ENCODE measurements at regions not wholly inside any gene's neighbourhood (a gene's known extent, or its start where the extent isn't known, plus 50 kb on each side); places are given as distances from the start of the nearest gene placed in this dataset.

DNA sequence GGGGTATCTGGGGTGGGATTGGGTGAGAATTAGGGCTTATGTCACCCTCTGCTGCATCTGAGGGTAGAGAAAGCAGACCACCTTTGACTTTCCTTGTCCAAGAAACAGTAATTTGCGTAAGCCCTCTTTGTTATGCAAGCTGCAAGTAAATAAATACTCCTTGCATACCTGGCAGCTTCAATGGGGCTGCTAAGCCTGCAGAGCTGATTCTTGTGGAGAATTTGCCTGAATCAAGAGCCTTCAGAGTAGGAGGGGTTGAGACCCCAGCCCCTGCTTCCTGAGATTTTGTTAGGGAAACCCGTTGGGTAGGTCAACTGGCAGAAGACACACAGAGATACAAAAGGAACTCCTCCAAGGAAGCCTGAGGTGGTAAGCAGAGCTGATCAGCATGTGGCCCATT lies 515.1 kb downstream of the DMAC1 start:
- POLR2A ChIA-PET: no interaction called here
- no peak overlapping the region for H3K27ac ChIP-seq (ENCODE audit: extremely low read depth, low read depth, low read length)
- H3K36me3 ChIP-seq (ENCODE audit: control insufficient read depth in 2 of 2, insufficient read depth in 1 of 2, low read length in 2 of 2): no peaks in the 10 kb centered on the region
- no peaks in the 10 kb centered on the region for H3K9me3 ChIP-seq (ENCODE audit: control insufficient read depth, insufficient read depth, low read depth, low read length)
- no peaks in the 10 kb centered on the region for H3K4me1 ChIP-seq (ENCODE audit: control insufficient read depth, insufficient read depth, low read length)
- H3K4me3 ChIP-seq (ENCODE audit: low read depth, low read length): no peak overlapping the region
- CTCF ChIA-PET: interaction anchor here (1.1 kb wide), 1 partner anchor 232 kb away, joined by 3 read pairs; no protein-coding TSS in a partner anchor
- no peak for TF ChIP-seq SCRT2 (tag by site-specific recombination; IDR thresholded peaks at IDR 0.05)
- TF ChIP-seq, protein P1, sequence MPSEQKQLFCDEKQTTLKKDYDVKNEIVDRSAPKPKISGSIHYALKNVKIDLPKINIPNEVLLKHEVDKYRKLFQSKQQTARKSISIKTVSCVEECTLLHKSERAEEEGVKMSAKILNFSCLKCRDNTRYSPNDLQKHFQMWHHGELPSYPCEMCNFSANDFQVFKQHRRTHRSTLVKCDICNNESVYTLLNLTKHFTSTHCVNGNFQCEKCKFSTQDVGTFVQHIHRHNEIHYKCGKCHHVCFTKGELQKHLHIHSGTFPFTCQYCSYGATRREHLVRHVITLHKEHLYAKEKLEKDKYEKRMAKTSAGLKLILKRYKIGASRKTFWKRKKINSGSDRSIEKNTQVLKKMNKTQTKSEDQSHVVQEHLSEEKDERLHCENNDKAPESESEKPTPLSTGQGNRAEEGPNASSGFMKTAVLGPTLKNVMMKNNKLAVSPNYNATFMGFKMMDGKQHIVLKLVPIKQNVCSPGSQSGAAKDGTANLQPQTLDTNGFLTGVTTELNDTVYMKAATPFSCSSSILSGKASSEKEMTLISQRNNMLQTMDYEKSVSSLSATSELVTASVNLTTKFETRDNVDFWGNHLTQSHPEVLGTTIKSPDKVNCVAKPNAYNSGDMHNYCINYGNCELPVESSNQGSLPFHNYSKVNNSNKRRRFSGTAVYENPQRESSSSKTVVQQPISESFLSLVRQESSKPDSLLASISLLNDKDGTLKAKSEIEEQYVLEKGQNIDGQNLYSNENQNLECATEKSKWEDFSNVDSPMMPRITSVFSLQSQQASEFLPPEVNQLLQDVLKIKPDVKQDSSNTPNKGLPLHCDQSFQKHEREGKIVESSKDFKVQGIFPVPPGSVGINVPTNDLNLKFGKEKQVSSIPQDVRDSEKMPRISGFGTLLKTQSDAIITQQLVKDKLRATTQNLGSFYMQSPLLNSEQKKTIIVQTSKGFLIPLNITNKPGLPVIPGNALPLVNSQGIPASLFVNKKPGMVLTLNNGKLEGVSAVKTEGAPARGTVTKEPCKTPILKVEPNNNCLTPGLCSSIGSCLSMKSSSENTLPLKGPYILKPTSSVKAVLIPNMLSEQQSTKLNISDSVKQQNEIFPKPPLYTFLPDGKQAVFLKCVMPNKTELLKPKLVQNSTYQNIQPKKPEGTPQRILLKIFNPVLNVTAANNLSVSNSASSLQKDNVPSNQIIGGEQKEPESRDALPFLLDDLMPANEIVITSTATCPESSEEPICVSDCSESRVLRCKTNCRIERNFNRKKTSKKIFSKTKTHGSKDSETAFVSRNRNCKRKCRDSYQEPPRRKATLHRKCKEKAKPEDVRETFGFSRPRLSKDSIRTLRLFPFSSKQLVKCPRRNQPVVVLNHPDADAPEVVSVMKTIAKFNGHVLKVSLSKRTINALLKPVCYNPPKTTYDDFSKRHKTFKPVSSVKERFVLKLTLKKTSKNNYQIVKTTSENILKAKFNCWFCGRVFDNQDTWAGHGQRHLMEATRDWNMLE (tag by site-specific recombination; conservative IDR thresholded peaks at IDR 0.05; ENCODE audit: low read depth): no peak
- TF ChIP-seq ZNF404 (tag by site-specific recombination; IDR thresholded peaks at IDR 0.05): no peak
- TF ChIP-seq ZNF561 (tag by site-specific recombination; IDR thresholded peaks at IDR 0.05; ENCODE audit: borderline replicate concordance): no peak
- TF ChIP-seq ZNF174 (tag by site-specific recombination; IDR thresholded peaks at IDR 0.05): no peak
- no peak for TF ChIP-seq ZNF521 (tag by site-specific recombination; IDR thresholded peaks at IDR 0.05)
- TF ChIP-seq ZNF157 (tag by site-specific recombination; IDR thresholded peaks at IDR 0.05): no peak

DNA sequence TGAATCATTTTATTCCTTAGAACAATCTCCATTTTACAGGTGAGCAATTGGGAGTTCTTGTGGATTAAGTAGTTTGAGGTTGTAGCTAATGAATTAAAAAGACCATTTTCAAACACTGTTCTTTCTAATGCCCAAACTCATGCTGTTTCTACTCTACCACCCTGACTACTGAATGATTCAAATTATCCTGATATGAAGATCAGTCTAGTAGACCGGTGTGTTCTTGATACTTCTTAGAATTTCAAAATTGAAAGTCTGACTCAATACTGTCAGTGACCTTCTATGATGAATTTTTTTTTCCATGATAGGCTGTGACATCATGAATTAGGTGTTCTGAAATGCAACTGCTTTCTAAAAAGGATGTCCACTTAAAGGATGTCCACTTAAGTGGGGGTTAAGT lies 515.5 kb downstream of the DMAC1 start:
- CTCF ChIA-PET: interaction anchor here (1.1 kb wide), 1 partner anchor 231 kb away, joined by 3 read pairs; no protein-coding TSS in a partner anchor

More for the DNA sequence above, 515.5 kb downstream of the DMAC1 start:
- H3K9me3 ChIP-seq (ENCODE audit: control insufficient read depth, insufficient read depth, low read depth, low read length): no peaks in the 10 kb centered on the region
- H3K4me3 ChIP-seq (ENCODE audit: low read depth, low read length): no peak overlapping the region
- TF ChIP-seq ZNF529 (tag by site-specific recombination; IDR thresholded peaks at IDR 0.05; ENCODE audit: insufficient replicate concordance) (no peak), ZNF175 (tag by site-specific recombination; IDR thresholded peaks at IDR 0.05) (no peak), GLIS2 (tag by site-specific recombination; IDR thresholded peaks at IDR 0.05) (no peak), SP7 (tag by site-specific recombination; IDR thresholded peaks at IDR 0.05) (no peak), KLF9 (tag by site-specific recombination; IDR thresholded peaks at IDR 0.05; ENCODE audit: low read depth) (no peak), ZSCAN30 (tag by site-specific recombination; IDR thresholded peaks at IDR 0.05) (no peak), ZNF138 (tag by site-specific recombination; IDR thresholded peaks at IDR 0.05; ENCODE audit: borderline replicate concordance) (no peak), YY1 (tag by site-specific recombination; IDR thresholded peaks at IDR 0.05) (no peak), BCL11B (tag by site-specific recombination; IDR thresholded peaks at IDR 0.05; ENCODE audit: low read depth) (no peak), ZNF16 (tag by site-specific recombination; IDR thresholded peaks at IDR 0.05; ENCODE audit: low read depth) (no peak), ZNF830 (tag by site-specific recombination; IDR thresholded peaks at IDR 0.05; ENCODE audit: low read depth) (no peak)
- TF ChIP-seq, protein P2, sequence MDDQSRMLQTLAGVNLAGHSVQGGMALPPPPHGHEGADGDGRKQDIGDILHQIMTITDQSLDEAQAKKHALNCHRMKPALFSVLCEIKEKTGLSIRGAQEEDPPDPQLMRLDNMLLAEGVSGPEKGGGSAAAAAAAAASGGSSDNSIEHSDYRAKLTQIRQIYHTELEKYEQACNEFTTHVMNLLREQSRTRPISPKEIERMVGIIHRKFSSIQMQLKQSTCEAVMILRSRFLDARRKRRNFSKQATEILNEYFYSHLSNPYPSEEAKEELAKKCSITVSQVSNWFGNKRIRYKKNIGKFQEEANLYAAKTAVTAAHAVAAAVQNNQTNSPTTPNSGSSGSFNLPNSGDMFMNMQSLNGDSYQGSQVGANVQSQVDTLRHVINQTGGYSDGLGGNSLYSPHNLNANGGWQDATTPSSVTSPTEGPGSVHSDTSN (CRISPR knock-in tag; IDR thresholded peaks at IDR 0.05): no peak
- TF ChIP-seq, protein P3, sequence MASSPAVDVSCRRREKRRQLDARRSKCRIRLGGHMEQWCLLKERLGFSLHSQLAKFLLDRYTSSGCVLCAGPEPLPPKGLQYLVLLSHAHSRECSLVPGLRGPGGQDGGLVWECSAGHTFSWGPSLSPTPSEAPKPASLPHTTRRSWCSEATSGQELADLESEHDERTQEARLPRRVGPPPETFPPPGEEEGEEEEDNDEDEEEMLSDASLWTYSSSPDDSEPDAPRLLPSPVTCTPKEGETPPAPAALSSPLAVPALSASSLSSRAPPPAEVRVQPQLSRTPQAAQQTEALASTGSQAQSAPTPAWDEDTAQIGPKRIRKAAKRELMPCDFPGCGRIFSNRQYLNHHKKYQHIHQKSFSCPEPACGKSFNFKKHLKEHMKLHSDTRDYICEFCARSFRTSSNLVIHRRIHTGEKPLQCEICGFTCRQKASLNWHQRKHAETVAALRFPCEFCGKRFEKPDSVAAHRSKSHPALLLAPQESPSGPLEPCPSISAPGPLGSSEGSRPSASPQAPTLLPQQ (tag by site-specific recombination; IDR thresholded peaks at IDR 0.05): no peak
- TF ChIP-seq, protein P4, sequence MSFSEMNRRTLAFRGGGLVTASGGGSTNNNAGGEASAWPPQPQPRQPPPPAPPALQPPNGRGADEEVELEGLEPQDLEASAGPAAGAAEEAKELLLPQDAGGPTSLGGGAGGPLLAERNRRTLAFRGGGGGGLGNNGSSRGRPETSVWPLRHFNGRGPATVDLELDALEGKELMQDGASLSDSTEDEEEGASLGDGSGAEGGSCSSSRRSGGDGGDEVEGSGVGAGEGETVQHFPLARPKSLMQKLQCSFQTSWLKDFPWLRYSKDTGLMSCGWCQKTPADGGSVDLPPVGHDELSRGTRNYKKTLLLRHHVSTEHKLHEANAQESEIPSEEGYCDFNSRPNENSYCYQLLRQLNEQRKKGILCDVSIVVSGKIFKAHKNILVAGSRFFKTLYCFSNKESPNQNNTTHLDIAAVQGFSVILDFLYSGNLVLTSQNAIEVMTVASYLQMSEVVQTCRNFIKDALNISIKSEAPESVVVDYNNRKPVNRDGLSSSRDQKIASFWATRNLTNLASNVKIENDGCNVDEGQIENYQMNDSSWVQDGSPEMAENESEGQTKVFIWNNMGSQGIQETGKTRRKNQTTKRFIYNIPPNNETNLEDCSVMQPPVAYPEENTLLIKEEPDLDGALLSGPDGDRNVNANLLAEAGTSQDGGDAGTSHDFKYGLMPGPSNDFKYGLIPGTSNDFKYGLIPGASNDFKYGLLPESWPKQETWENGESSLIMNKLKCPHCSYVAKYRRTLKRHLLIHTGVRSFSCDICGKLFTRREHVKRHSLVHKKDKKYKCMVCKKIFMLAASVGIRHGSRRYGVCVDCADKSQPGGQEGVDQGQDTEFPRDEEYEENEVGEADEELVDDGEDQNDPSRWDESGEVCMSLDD (tag by site-specific recombination; IDR thresholded peaks at IDR 0.05): no peak
- H3K4me1 ChIP-seq (ENCODE audit: control insufficient read depth, insufficient read depth, low read length): no peaks in the 10 kb centered on the region
- H3K36me3 ChIP-seq (ENCODE audit: control insufficient read depth in 2 of 2, insufficient read depth in 1 of 2, low read length in 2 of 2): no peaks in the 10 kb centered on the region
- POLR2A ChIA-PET: no interaction called here
- H3K27ac ChIP-seq (ENCODE audit: extremely low read depth, low read depth, low read length): no peak overlapping the region

All from HEK293 (cell line).